Thyroid gland (tissue), 4 donors: ENCODE measurements at regions not wholly inside any gene's neighbourhood (a gene's known extent, or its start where the extent isn't known, plus 50 kb on each side); places are given as distances from the start of the nearest gene placed in this dataset.

ENCODE experiments used
- DNase-seq, 2 donors: peaks; one replicate each; pipeline ENCODE4 v3.0.0-alpha.2; 2019
- H3K27ac ChIP-seq, 3 donors: fragments of 200-600 bp; sonication (generic); 1 replicate in 2 of 3; 2 replicates in 1 of 3; pipeline ENCODE4 v1.5.1; 2016 to 2019; ENCODE audit warnings: mild to moderate bottlenecking in 1 of 3, moderate library complexity in 1 of 3
- H3K27me3 ChIP-seq: fragments of 200-600 bp; sonication (generic); one replicate; pipeline ENCODE4 v1.5.1; 2019
- H3K36me3 ChIP-seq, 2 donors: fragments of 200-600 bp; sonication (generic); one replicate each; pipeline ENCODE4 v1.5.1; 2016 to 2019
- H3K4me1 ChIP-seq, 2 donors: fragments of 200-600 bp; sonication (generic); one replicate each; pipeline ENCODE4 v1.5.1; 2017 to 2019
- H3K4me3 ChIP-seq, 3 donors: fragments of 200-600 bp; sonication (generic); replicated peaks in 1 of 3; 1 replicate in 2 of 3; 2 replicates in 1 of 3; pipeline ENCODE4 v1.5.1; 2016; ENCODE audit warnings: mild to moderate bottlenecking in 1 of 3
- H3K9me3 ChIP-seq: fragments of 200-600 bp; sonication (generic); one replicate; pipeline ENCODE4 v1.5.1; 2017
- CTCF ChIP-seq, 6 experiments: fragments of 200-600 bp in 3 of 6; fragments of 450-650 bp in 3 of 6; sonication (generic) in 3 of 6; IDR thresholded peaks; one replicate each; pipeline ENCODE4 v1.5.1; 2016 to 2019; ENCODE audit warnings: antibody characterized with exemption in 6 of 6, mild to moderate bottlenecking in 2 of 6, inconsistent platforms in 1 of 6, moderate library complexity in 1 of 6
- POLR2A ChIP-seq, 2 donors: fragments of 450-650 bp; IDR thresholded peaks; one replicate each; pipeline ENCODE4 v1.6.1; 2017; ENCODE audit warnings: antibody characterized with exemption in 2 of 2, mild to moderate bottlenecking in 2 of 2, moderate library complexity in 1 of 2
- WGBS, 2 donors: methylation state at CpG; one replicate each; pipeline ENCODE4 v1.1.5; 2017; 5-methylcytosine and 5-hydroxymethylcytosine counted together
- intact Hi-C: fragments of 100-400 bp; cut with DNase I; formaldehyde crosslinking; loops from one replicate; pipeline ENCODE4 v1.15.1; 2023

GRCh38 chr17:79186406-79186805 lies 111.8 kb downstream of the ENGASE start:
- no peak for TF ChIP-seq CTCF (IDR thresholded peaks at IDR 0.05)
- TF ChIP-seq POLR2A (IDR thresholded peaks at IDR 0.05), result no peak

GRCh38 chr17:79185671-79186070 lies 111.0 kb downstream of the ENGASE start:
- H3K36me3 ChIP-seq, result no peaks in the 10 kb centered on the region
- no peaks in the 10 kb centered on the region for H3K9me3 ChIP-seq
- 74 to 76% methylated on average over 4 of the region's 4 CpGs for WGBS, 2 donors
- no peak overlapping the region for H3K27ac ChIP-seq
- no peaks in the 10 kb centered on the region for H3K27me3 ChIP-seq
- no peak overlapping the region for H3K4me3 ChIP-seq
- no peak for TF ChIP-seq CTCF (IDR thresholded peaks at IDR 0.05)
- TF ChIP-seq POLR2A (IDR thresholded peaks at IDR 0.05), result no peak
- intact Hi-C loops, result loop anchor here (10.0 kb wide), 1 partner anchor 99 kb away; no protein-coding TSS in a partner anchor
- no peak for DNase-seq
- H3K4me1 ChIP-seq, result no peaks in the 10 kb centered on the region

More at GRCh38 chr17:79186406-79186805, 111.8 kb downstream of the ENGASE start:
- no peak for DNase-seq
- Histone ChIP-seq H3K36me3 (no peaks in the 10 kb centered on the region), H3K4me1 (no peaks in the 10 kb centered on the region), H3K27ac (no peak overlapping the region), H3K9me3 (no peaks in the 10 kb centered on the region), H3K27me3 (no peaks in the 10 kb centered on the region), H3K4me3 (no peak overlapping the region)
- 56 to 71% methylated on average over 10 of the region's 10 CpGs for WGBS, 2 donors
- intact Hi-C loops, result loop anchor here (10.0 kb wide), 1 partner anchor 98 kb away; no protein-coding TSS in a partner anchor

GRCh38 chr17:79184219-79184618 lies 109.6 kb downstream of the ENGASE start:
- no peaks in the 10 kb centered on the region for H3K4me1 ChIP-seq
- no peak overlapping the region for H3K4me3 ChIP-seq
- no peak overlapping the region for H3K27ac ChIP-seq
- H3K36me3 ChIP-seq, result no peaks in the 10 kb centered on the region
- no peaks in the 10 kb centered on the region for H3K27me3 ChIP-seq
- TF ChIP-seq POLR2A (IDR thresholded peaks at IDR 0.05) (no peak), CTCF (IDR thresholded peaks at IDR 0.05) (no peak)
- H3K9me3 ChIP-seq, result no peaks in the 10 kb centered on the region
- DNase-seq, result no peak
- 56 to 62% methylated on average over 10 of the region's 10 CpGs for WGBS, 2 donors
- intact Hi-C loops, result loop anchor here (10.0 kb wide), 1 partner anchor 101 kb away; no protein-coding TSS in a partner anchor

- H3K27ac ChIP-seq, result no peak overlapping the region
- H3K36me3 ChIP-seq, result no peaks in the 10 kb centered on the region
- TF ChIP-seq POLR2A (IDR thresholded peaks at IDR 0.05), result no peak
- no peak for TF ChIP-seq CTCF (IDR thresholded peaks at IDR 0.05)
- intact Hi-C loops, result loop anchor here (10.0 kb wide), 1 partner anchor 101 kb away; no protein-coding TSS in a partner anchor
- H3K4me3 ChIP-seq, result no peak overlapping the region
- no peaks in the 10 kb centered on the region for H3K4me1 ChIP-seq
- 0 to 2% methylated on average over 24 to 44 of the region's 93 CpGs for WGBS, 2 donors
- no peaks in the 10 kb centered on the region for H3K27me3 ChIP-seq
- no peaks in the 10 kb centered on the region for H3K9me3 ChIP-seq
- DNase-seq, result no peak
These were observed 108.9 kb downstream of the ENGASE start for GRCh38 chr17:79183293-79184158.

GRCh38 chr17:79183043-79183292 lies 108.3 kb downstream of the ENGASE start:
- intact Hi-C loops, result loop anchor here (10.0 kb wide), 1 partner anchor 102 kb away; no protein-coding TSS in a partner anchor
- 0% methylated on average over 1 of the region's 43 CpGs; no CpG with 5 or more reads in 1 of the 2 donors for WGBS, 2 donors
- H3K27me3 ChIP-seq, result no peaks in the 10 kb centered on the region
- H3K4me3 ChIP-seq, result no peak overlapping the region
- DNase-seq, result no peak
- H3K9me3 ChIP-seq, result no peaks in the 10 kb centered on the region
- no peak for TF ChIP-seq CTCF (IDR thresholded peaks at IDR 0.05)
- no peak for TF ChIP-seq POLR2A (IDR thresholded peaks at IDR 0.05)
- no peak overlapping the region for H3K27ac ChIP-seq
- no peaks in the 10 kb centered on the region for H3K4me1 ChIP-seq
- no peaks in the 10 kb centered on the region for H3K36me3 ChIP-seq
